SK-N-SH (cell line): ENCODE measurements at regions not wholly inside any gene's neighbourhood (a gene's known extent, or its start where the extent isn't known, plus 50 kb on each side); places are given as distances from the start of the nearest gene placed in this dataset.

ENCODE experiments used
- CTCF ChIA-PET: fragments of 300-600, 350-600 bp; formaldehyde crosslinking; extraction: SDS; loops from one replicate; lab custom pipeline; 2021; lab: Yijun Ruan, JAX
- POLR2A ChIA-PET: fragments of 350-600 bp; sonication (Branson Sonifier 250); formaldehyde crosslinking; extraction: SDS; loops from one replicate; lab custom pipeline; 2020; ENCODE audit warnings: antibody characterized with exemption, inconsistent platforms; lab: Yijun Ruan, JAX
- DNase-seq: peaks from one replicate; pipeline ENCODE4 v3.0.0; 2012
- H2AFZ ChIP-seq: fragments of 200-600 bp; sonication (generic); 2 replicates; pipeline ENCODE4 v1.8.1; 2016; ENCODE audit warnings: antibody characterized with exemption, mild to moderate bottlenecking, low read depth
- H3F3A ChIP-seq: fragments of 200-600 bp; sonication (generic); replicated peaks from 2 replicates; pipeline ENCODE3; 2016; ENCODE audit warnings: antibody characterized with exemption, mild to moderate bottlenecking; ENCODE audit not compliant: insufficient read depth
- H3K27ac ChIP-seq, 2 experiments: fragments of 200-500 bp in 1 of 2; fragments of 200-600 bp in 1 of 2; sonication (Bioruptor generic) in 1 of 2; sonication (generic), shearing (Covaris generic) in 1 of 2; 2 replicates each; pipeline versions ENCODE4 v1.5.1 to v1.6.1; 2014 to 2016; ENCODE audit warnings: low read depth in 2 of 2, inconsistent platforms in 1 of 2, low read length in 1 of 2, mild to moderate bottlenecking in 1 of 2, mixed read lengths in 1 of 2
- H3K27me3 ChIP-seq: fragments of 200-600 bp; sonication (generic), shearing (Covaris generic); 2 replicates; pipeline ENCODE4 v1.6.1; 2016; ENCODE audit warnings: mixed run types; ENCODE audit not compliant: insufficient read depth
- H3K36me3 ChIP-seq, 2 experiments: fragments of 200-500 bp in 1 of 2; fragments of 200-600 bp in 1 of 2; sonication (Bioruptor generic) in 1 of 2; sonication (generic) in 1 of 2; replicated peaks in 1 of 2; 2 replicates each; pipeline versions ENCODE3 to v1.5.1; 2014 to 2016; ENCODE audit warnings: low read length in 1 of 2, mild to moderate bottlenecking in 1 of 2; ENCODE audit not compliant: insufficient read depth in 2 of 2, control insufficient read depth in 1 of 2
- H3K4me1 ChIP-seq, 2 experiments: fragments of 200-500 bp in 1 of 2; fragments of 200-600 bp in 1 of 2; sonication (Bioruptor generic) in 1 of 2; sonication (generic), shearing (Covaris generic) in 1 of 2; 2 replicates each; pipeline versions ENCODE4 v1.5.1 to v1.6.1; 2014 to 2016; ENCODE audit warnings: low read depth in 1 of 2, low read length in 1 of 2, mixed run types in 1 of 2; ENCODE audit not compliant: insufficient read depth in 2 of 2, control insufficient read depth in 1 of 2
- H3K4me2 ChIP-seq: fragments of 200-600 bp; sonication (generic), shearing (Covaris generic); 2 replicates; pipeline ENCODE4 v1.6.1; 2017; ENCODE audit warnings: mixed run types
- H3K4me3 ChIP-seq, 2 experiments: fragments of 200-500 bp in 1 of 2; fragments of 200-600 bp in 1 of 2; sonication (Bioruptor generic) in 1 of 2; sonication (generic), shearing (Covaris generic) in 1 of 2; 2 replicates each; pipeline versions ENCODE4 v1.5.1 to v1.8.1; 2014 to 2016; ENCODE audit warnings: low read depth in 2 of 2, inconsistent platforms in 1 of 2, low read length in 1 of 2, mild to moderate bottlenecking in 1 of 2, mixed read lengths in 1 of 2, moderate library complexity in 1 of 2
- H3K79me2 ChIP-seq: fragments of 200-600 bp; sonication (generic); 2 replicates; pipeline ENCODE4 v1.8.1; 2017; ENCODE audit warnings: mild to moderate bottlenecking; ENCODE audit not compliant: insufficient read depth
- H3K9ac ChIP-seq: fragments of 200-600 bp; sonication (generic); 2 replicates; pipeline ENCODE4 v1.6.1; 2017; ENCODE audit warnings: mixed run types
- H3K9me2 ChIP-seq: fragments of 200-600 bp; sonication (generic); 2 replicates; pipeline ENCODE4 v1.6.1; 2017; ENCODE audit warnings: mixed run types
- H3K9me3 ChIP-seq: fragments of 200-600 bp; sonication (generic); 2 replicates; pipeline ENCODE4 v1.6.1; 2017; ENCODE audit warnings: mixed run types, mild to moderate bottlenecking, moderate library complexity
- H4K20me1 ChIP-seq: fragments of 200-600 bp; sonication (generic); 2 replicates; pipeline ENCODE4 v1.6.1; 2017; ENCODE audit warnings: mild to moderate bottlenecking, mixed run types; ENCODE audit not compliant: insufficient read depth
- CHD2 ChIP-seq: fragments of 150-350 bp; IDR thresholded peaks from 2 replicates; pipeline ENCODE4 v1.6.1; 2018; ENCODE audit warnings: low read length; ENCODE audit not compliant: partially characterized antibody
- EZH2phosphoT487 ChIP-seq: fragments of 200-600 bp; sonication (generic); IDR thresholded peaks from 2 replicates; pipeline ENCODE4 v1.6.1; 2017; ENCODE audit warnings: low read depth, mixed run types, mild to moderate bottlenecking, antibody characterized with exemption, moderate library complexity, borderline replicate concordance
- FOSL2 ChIP-seq: IDR thresholded peaks from 2 replicates; pipeline ENCODE4 v1.4.0; 2012; ENCODE audit warnings: low read depth, mild to moderate bottlenecking, moderate library complexity, borderline replicate concordance
- FOXJ3 ChIP-seq: sonication (generic); formaldehyde crosslinking; IDR thresholded peaks from 2 replicates; pipeline ENCODE4 v1.5.1; 2020; ENCODE audit warnings: mild to moderate bottlenecking, missing genetic modification reagents
- FOXM1 ChIP-seq: IDR thresholded peaks from 2 replicates; pipeline ENCODE4 v1.4.0; 2012; ENCODE audit warnings: low read depth, mild to moderate bottlenecking
- GABPA ChIP-seq: IDR thresholded peaks from 2 replicates; pipeline ENCODE4 v1.4.0; 2012; ENCODE audit warnings: low read depth, mild to moderate bottlenecking
- GATA2 ChIP-seq: sonication (generic); formaldehyde crosslinking; IDR thresholded peaks from 2 replicates; pipeline ENCODE4 v1.5.0; 2020; ENCODE audit warnings: mild to moderate bottlenecking, missing genetic modification reagents
- JUND ChIP-seq: IDR thresholded peaks from 2 replicates; pipeline ENCODE4 v1.4.0; 2012
- MXI1 ChIP-seq: IDR thresholded peaks from 2 replicates; pipeline ENCODE4 v1.6.1; 2012; ENCODE audit warnings: mild to moderate bottlenecking, low read depth, low read length, improper control_type of control experiment
- NRF1 ChIP-seq: IDR thresholded peaks from 2 replicates; pipeline ENCODE4 v1.6.1; 2012; ENCODE audit warnings: low read depth, mild to moderate bottlenecking, low read length
- PBX3 ChIP-seq: IDR thresholded peaks from 2 replicates; pipeline ENCODE4; 2012
- POLR2AphosphoS5 ChIP-seq: IDR thresholded peaks from 2 replicates; pipeline ENCODE4 v1.6.1; 2012; ENCODE audit warnings: low read depth, low read length
- RAD21 ChIP-seq: IDR thresholded peaks from 2 replicates; pipeline ENCODE4 v1.6.1; 2012; ENCODE audit warnings: mild to moderate bottlenecking, low read length
- RCOR1 ChIP-seq: fragments of 150-350 bp; IDR thresholded peaks from 2 replicates; pipeline ENCODE4 v1.6.1; 2017; ENCODE audit warnings: antibody characterized with exemption, low read length
- RFX5 ChIP-seq: IDR thresholded peaks from 2 replicates; pipeline ENCODE4 v1.6.1; 2012; ENCODE audit warnings: mild to moderate bottlenecking, improper control_type of control experiment, low read length
- SMC3 ChIP-seq: IDR thresholded peaks from 2 replicates; pipeline ENCODE4 v1.6.1; 2012; ENCODE audit warnings: low read depth, low read length, improper control_type of control experiment
- TCF12 ChIP-seq: IDR thresholded peaks from 2 replicates; pipeline ENCODE4 v1.4.0; 2012
- USF1 ChIP-seq: IDR thresholded peaks from 2 replicates; pipeline ENCODE4 v1.4.0; 2012; ENCODE audit warnings: low read depth, borderline replicate concordance
- USF2 ChIP-seq: fragments of 150-350 bp; IDR thresholded peaks from 2 replicates; pipeline ENCODE4 v1.6.1; 2017; ENCODE audit warnings: antibody characterized with exemption, low read length, low read depth, borderline replicate concordance
- YY1 ChIP-seq: IDR thresholded peaks from 2 replicates; pipeline ENCODE4 v1.4.0; 2012; ENCODE audit warnings: low read depth, mild to moderate bottlenecking
- WGBS: methylation state at CpG from one replicate; pipeline ENCODE4 v1.1.6; 2017; ENCODE audit warnings: low lambda C conversion rate; 5-methylcytosine and 5-hydroxymethylcytosine counted together
- TF ChIP-seq, protein P1 (sequence below): IDR thresholded peaks from 2 replicates; pipeline ENCODE4 v1.6.1; 2012; ENCODE audit warnings: mild to moderate bottlenecking, low read depth, low read length, moderate library complexity
- TF ChIP-seq, protein P2 (sequence below): fragments of 200-600 bp; sonication (generic); IDR thresholded peaks from 2 replicates; pipeline ENCODE4 v1.6.1; 2017; ENCODE audit warnings: antibody characterized with exemption, mild to moderate bottlenecking, moderate library complexity

GRCh38 chr5:71886406-71886805 is 167.3 kb downstream of the CARTPT start:
- DNase-seq, result no peak
- H3K27me3 ChIP-seq, result no peaks in the 10 kb centered on the region
- no peaks in the 10 kb centered on the region for H3F3A ChIP-seq
- no peak for TF ChIP-seq TCF12
- no peak overlapping the region for H3K27ac ChIP-seq
- POLR2A ChIA-PET, result no interaction called here
- H3K36me3 ChIP-seq, result no peaks in the 10 kb centered on the region
- no peak overlapping the region for H2AFZ ChIP-seq
- H3K9me3 ChIP-seq, result no peaks in the 10 kb centered on the region
- peaks cover 9 to 11% of the 10 kb centered on the region in 2 experiments; a peak in 2 of 4 replicates for H3K4me1 ChIP-seq
- no peak overlapping the region for H3K4me2 ChIP-seq
- CTCF ChIA-PET, result no interaction called here
- WGBS, result 80% methylated on average over 2 of the region's 2 CpGs
- H3K79me2 ChIP-seq, result no peaks in the 10 kb centered on the region
- no peaks in the 10 kb centered on the region for H3K9me2 ChIP-seq
- no peak overlapping the region for H3K4me3 ChIP-seq
- no peaks in the 10 kb centered on the region for H4K20me1 ChIP-seq
- no peak overlapping the region for H3K9ac ChIP-seq

DNA sequence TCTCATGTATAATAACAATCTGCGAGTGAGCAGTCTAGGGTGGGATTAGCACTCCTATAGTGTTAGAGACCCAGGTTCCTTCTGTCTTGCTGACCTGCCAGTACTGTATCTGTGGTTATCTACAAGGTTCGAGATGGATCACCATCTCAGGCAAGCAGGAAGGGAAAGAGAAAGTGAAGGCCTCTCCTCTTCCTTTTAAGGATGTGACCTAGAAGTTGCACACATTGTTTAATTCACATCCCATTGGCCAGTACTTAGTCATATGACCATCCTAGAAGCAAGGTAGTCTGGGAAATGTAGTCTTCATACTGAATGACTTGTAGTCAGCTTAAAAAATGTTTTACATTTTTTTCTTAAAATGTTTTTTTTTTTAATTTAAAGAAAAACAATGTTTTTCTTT is 168.6 kb downstream of the CARTPT start:
- no peak overlapping the region for H3K27ac ChIP-seq
- H3K4me2 ChIP-seq, result no peak overlapping the region
- TF ChIP-seq JUND (no peak), FOXM1 (no peak), GABPA (peak; percentile 53), CHD2 (no peak), USF1 (peak; percentile 91), MXI1 (no peak), FOSL2 (no peak), FOXJ3 (CRISPR knock-in tag) (no peak), NRF1 (no peak), YY1 (no peak), RAD21 (no peak), SMC3 (no peak), RFX5 (no peak), EZH2phosphoT487 (no peak), GATA2 (CRISPR knock-in tag) (no peak), POLR2AphosphoS5 (0 out of 2 replicates have a peak, but pooled peaks have one; percentile 35), PBX3 (no peak), USF2 (no peak), RCOR1 (no peak)
- TF ChIP-seq, protein P1, sequence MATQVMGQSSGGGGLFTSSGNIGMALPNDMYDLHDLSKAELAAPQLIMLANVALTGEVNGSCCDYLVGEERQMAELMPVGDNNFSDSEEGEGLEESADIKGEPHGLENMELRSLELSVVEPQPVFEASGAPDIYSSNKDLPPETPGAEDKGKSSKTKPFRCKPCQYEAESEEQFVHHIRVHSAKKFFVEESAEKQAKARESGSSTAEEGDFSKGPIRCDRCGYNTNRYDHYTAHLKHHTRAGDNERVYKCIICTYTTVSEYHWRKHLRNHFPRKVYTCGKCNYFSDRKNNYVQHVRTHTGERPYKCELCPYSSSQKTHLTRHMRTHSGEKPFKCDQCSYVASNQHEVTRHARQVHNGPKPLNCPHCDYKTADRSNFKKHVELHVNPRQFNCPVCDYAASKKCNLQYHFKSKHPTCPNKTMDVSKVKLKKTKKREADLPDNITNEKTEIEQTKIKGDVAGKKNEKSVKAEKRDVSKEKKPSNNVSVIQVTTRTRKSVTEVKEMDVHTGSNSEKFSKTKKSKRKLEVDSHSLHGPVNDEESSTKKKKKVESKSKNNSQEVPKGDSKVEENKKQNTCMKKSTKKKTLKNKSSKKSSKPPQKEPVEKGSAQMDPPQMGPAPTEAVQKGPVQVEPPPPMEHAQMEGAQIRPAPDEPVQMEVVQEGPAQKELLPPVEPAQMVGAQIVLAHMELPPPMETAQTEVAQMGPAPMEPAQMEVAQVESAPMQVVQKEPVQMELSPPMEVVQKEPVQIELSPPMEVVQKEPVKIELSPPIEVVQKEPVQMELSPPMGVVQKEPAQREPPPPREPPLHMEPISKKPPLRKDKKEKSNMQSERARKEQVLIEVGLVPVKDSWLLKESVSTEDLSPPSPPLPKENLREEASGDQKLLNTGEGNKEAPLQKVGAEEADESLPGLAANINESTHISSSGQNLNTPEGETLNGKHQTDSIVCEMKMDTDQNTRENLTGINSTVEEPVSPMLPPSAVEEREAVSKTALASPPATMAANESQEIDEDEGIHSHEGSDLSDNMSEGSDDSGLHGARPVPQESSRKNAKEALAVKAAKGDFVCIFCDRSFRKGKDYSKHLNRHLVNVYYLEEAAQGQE, result no peak
- TF ChIP-seq, protein P2, sequence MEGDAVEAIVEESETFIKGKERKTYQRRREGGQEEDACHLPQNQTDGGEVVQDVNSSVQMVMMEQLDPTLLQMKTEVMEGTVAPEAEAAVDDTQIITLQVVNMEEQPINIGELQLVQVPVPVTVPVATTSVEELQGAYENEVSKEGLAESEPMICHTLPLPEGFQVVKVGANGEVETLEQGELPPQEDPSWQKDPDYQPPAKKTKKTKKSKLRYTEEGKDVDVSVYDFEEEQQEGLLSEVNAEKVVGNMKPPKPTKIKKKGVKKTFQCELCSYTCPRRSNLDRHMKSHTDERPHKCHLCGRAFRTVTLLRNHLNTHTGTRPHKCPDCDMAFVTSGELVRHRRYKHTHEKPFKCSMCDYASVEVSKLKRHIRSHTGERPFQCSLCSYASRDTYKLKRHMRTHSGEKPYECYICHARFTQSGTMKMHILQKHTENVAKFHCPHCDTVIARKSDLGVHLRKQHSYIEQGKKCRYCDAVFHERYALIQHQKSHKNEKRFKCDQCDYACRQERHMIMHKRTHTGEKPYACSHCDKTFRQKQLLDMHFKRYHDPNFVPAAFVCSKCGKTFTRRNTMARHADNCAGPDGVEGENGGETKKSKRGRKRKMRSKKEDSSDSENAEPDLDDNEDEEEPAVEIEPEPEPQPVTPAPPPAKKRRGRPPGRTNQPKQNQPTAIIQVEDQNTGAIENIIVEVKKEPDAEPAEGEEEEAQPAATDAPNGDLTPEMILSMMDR, result no peak

More for the DNA sequence above, 168.6 kb downstream of the CARTPT start:
- ChIA-PET CTCF (no interaction called here), POLR2A (no interaction called here)
- Histone ChIP-seq H3K9me2 (no peaks in the 10 kb centered on the region), H3K4me1 (peaks cover 9 to 14% of the 10 kb centered on the region in 2 experiments; a peak in 2 of 4 replicates), H3K9ac (no peak overlapping the region), H3K27me3 (no peaks in the 10 kb centered on the region), H3F3A (no peaks in the 10 kb centered on the region), H3K36me3 (no peaks in the 10 kb centered on the region), H3K9me3 (no peaks in the 10 kb centered on the region), H3K79me2 (no peaks in the 10 kb centered on the region), H2AFZ (peak overlapping the region; percentile 71), H3K4me3 (no peak overlapping the region; a peak in 1 of 4 replicates), H4K20me1 (no peaks in the 10 kb centered on the region)
- 51% methylated on average over 2 of the region's 2 CpGs for WGBS
- DNase-seq, result peak; percentile 44
